AG08395 (cell line): ENCODE measurements at regions not wholly inside any gene's neighbourhood (a gene's known extent, or its start where the extent isn't known, plus 50 kb on each side); places are given as distances from the start of the nearest gene placed in this dataset.
A peak's percentile ranks its signal among the peaks of the same experiment; 100 is the strongest.
"Not testable (repeated sequence)": the region's sequence is repeated elsewhere in the genome, so short reads cannot be mapped to it uniquely, and the experiment has no call there.

ENCODE experiments used
- DNase-seq: peaks from one replicate; pipeline ENCODE4 v3.0.0; 2012; ENCODE audit warnings: mixed read lengths, low spot score

GRCh38 chr20:57826666-57827287 lies 117.0 kb upstream of the PMEPA1 start:
- DNase-seq = no peak

GRCh38 chr20:57824909-57825308 lies 115.1 kb upstream of the PMEPA1 start:
- no peak for DNase-seq

GRCh38 chr20:57821935-57822334 lies 112.1 kb upstream of the PMEPA1 start:
- no peak for DNase-seq

- DNase-seq = no peak
Measured at GRCh38 chr20:57819691-57820380, 110.0 kb upstream of the PMEPA1 start.

- DNase-seq = no peak
Measured at GRCh38 chr20:57819291-57819690, 109.5 kb upstream of the PMEPA1 start.

- no peak for DNase-seq
Measured at GRCh38 chr20:57818418-57819181, 108.8 kb upstream of the PMEPA1 start.

- no peak for DNase-seq
Measured at GRCh38 chr20:57815405-57815804, 105.6 kb upstream of the PMEPA1 start.

- no peak for DNase-seq
Measured at GRCh38 chr20:57814529-57814928, 104.7 kb upstream of the PMEPA1 start.

- DNase-seq = no peak
Measured at GRCh38 chr20:57813509-57814269, 103.9 kb upstream of the PMEPA1 start.

GRCh38 chr20:57812632-57813031 lies 102.8 kb upstream of the PMEPA1 start:
- not testable (repeated sequence) for DNase-seq

GRCh38 chr20:57811374-57812020 lies 101.7 kb upstream of the PMEPA1 start:
- DNase-seq = no peak

- no peak for DNase-seq
Measured at GRCh38 chr20:57810511-57811373, 100.9 kb upstream of the PMEPA1 start.

- DNase-seq = peak; percentile 43
Measured at GRCh38 chr20:57809661-57810172, 99.9 kb upstream of the PMEPA1 start.

- DNase-seq = no peak
Measured at GRCh38 chr20:57809149-57809548, 99.3 kb upstream of the PMEPA1 start.

- no peak for DNase-seq
Measured at GRCh38 chr20:57808264-57809070, 98.7 kb upstream of the PMEPA1 start.

- no peak for DNase-seq
Measured at GRCh38 chr20:57807401-57808263, 97.8 kb upstream of the PMEPA1 start.

- DNase-seq = no peak
Measured at GRCh38 chr20:57806975-57807374, 97.2 kb upstream of the PMEPA1 start.

- no peak for DNase-seq
Measured at GRCh38 chr20:57806476-57806875, 96.7 kb upstream of the PMEPA1 start.

GRCh38 chr20:57805747-57806146 lies 95.9 kb upstream of the PMEPA1 start:
- no peak for DNase-seq
